ENCODE measurements at regions not wholly inside any gene's neighbourhood (a gene's known extent, or its start where the extent isn't known, plus 50 kb on each side); places are given as distances from the start of the nearest gene placed in this dataset.

DNA sequence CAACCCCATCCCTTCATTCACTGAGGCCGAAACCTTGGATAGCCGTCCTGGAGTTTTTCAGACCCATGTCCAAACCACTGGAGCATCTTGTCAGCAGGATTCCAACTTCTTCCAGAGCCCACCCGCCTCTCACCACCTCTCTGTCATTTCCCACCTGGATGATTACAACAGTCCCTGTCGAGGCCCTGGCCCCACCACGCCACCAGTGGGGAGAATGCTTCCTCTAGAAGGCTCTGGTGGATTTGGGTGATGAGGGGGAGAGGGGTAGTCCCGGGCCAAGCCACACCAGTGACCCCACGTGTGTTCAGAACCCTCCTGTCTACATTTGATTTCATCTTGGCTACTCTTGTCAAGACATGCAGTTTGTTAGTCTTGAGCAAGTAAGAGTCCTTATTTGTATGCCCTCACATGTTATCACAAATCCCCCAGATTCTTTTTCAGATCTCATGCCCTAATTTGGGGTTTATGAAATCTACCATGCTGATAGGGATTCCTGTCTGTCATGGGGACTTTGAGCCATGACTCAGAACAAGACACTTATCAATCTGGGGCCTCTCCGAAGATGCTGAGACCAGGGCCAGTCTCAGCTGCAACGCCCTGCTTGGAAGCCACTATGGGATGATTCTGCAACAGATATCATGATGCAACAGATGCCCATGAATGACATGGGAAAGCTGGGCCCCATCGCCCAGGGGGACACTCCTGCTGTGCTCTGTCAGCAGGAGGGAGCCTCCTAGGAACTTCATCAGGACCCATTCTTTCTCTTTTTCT is 186.1 kb downstream of the ZFP36L2 start:
- DNase-seq (ENCODE audit: insufficient read length, low spot score) (no peak), FAIRE-seq (no peak)

DNA sequence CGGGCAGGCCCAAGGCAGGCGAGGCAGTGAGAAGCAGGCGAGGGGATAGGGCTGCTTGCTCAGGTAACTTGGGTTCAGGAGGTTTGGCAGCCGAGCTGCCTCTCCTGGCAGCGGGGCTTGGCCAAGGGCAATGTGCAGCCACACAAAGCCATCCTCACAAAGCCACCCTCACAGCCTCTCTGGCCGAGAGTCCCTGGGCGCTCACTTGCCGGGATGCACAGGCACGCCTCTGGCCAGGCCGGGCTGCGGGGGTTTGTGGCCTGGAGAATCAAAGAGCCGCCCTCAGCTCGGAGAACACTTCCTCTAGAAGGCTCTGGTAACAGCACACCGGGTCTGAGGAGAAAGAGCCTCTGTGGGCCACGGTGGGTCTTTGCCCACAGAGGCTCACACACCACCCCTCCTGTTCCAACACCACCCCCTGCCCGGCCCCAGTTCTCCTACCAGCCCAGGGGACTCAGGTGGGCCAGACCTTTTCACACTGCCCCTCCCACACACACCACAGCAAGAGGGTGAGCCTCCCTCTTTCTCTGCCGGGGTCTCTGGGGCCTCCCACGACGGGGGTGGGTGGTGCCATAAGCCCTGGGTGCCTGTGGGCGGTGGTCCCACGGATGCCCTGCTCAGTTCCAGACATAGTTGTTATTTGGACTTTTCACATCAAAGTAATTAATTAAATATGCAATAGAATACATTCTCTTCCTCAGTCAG is 186.9 kb downstream of the ZFP36L2 start:
- FAIRE-seq (no peak), DNase-seq (ENCODE audit: insufficient read length, low spot score) (no peak)

DNA sequence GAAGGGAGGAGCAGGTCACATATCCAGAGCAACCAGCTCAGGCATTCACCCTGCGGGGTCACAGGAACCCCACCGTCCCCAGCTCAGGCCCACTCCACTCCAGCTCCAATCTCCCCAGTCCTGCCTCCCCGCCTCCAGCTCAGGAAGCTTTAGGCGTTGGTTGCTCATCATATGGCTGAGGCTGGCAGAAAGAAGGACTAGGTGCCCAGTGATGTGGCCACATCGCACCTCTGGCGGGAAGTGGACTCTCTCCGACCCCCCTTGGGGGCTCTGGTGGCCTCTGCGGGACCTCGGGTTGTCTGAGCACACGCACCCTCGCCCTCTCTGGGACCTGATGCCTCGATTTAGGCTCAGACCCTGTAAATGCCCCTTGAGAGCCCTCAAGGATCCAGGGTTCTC is 187.7 kb downstream of the ZFP36L2 start:
- no peak for DNase-seq (ENCODE audit: insufficient read length, low spot score)
- no peak for FAIRE-seq

DNA sequence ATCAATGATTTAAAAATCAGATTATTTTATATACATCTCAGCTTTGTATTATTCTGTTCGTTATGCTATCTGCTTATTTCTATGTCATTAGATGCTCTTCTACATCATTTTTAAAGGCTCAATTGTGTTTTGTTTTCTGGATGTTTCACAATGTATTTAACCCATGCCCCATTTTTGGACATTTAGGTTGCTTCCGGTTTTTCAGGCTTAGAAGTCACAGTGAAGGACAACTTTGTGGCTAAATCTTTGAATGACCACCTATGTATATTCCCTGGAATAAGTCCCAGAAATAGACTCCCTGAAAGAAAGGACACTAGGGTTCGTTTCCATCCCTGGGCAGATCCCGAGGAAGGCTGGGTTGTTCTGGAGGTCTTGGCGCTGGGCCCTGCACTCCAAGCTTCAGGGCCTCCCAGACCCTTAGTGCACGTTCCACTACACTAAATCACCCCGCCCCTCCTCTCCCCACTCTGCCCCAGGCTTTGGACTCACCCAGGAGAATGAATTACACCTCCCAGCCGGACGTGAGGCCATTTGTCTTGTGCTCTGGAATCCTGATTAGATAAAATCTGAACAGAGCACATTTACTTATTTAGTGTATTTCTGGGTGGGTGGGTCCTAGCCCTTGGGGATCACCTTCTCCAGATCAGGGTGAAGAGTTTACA is 188.2 kb downstream of the ZFP36L2 start:
- DNase-seq (ENCODE audit: insufficient read length, low spot score) (no peak), FAIRE-seq (no peak)

DNA sequence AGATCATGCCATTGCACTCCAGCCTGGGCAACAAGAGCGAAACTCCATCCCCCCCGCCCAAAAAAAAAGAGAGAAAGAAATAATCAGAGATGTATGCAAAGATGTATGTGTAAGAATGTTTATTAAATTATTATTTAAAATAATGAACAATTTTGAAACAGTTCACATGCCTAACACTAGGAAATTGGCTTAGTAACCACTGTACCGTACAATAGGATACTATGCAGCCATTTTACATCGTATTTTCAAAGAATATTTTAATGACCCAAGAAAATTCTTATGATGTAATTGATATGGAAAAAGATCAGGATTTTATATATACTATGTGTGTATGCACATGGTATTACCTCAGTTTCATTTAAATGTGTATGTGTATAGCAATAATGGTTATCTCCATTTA is 190.5 kb downstream of the ZFP36L2 start:
- FAIRE-seq: no peak

DNA sequence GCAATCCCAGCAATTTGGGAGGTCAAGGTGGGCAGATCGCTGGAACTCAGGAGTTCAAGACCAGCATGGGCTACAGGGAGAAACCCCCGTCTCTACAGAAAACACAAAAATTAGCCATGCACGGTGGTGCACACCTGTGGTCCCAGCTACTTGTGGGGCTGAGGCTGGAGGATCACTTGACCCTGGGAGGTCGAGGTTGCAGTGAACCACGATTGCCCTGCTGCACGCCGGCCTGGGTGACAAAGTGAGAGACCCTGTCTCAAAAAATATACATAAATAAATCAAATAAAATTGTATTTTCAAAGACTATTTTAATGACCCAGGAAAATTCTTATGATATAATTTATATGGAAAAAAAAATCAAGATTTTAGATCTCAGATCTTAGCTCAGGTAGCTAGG is 191.5 kb downstream of the ZFP36L2 start:
- DNase-seq (ENCODE audit: insufficient read length, low spot score) (no peak), FAIRE-seq (no peak)

More for the DNA sequence above, 190.5 kb downstream of the ZFP36L2 start:
- no peak for DNase-seq (ENCODE audit: insufficient read length, low spot score)

DNA sequence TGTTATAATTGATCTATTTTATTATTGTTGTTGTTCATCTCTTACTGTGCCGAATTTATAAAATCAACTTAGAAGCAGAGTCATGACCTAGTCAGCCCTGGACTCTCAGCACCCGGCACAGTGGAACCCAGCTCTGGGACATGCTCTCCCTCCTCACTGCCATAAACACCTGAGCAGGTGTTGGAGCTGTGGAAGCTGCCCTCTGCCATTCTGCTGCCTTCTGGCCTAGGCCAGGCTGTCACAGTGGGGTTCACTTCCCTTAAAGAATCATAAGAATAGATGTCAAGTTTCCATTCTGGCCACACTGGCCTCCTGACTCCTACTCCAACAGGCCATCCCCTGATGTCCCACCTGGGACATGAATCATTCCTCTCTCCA is 192.2 kb downstream of the ZFP36L2 start:
- DNase-seq (ENCODE audit: insufficient read length, low spot score): no peak
- no peak for FAIRE-seq

DNA sequence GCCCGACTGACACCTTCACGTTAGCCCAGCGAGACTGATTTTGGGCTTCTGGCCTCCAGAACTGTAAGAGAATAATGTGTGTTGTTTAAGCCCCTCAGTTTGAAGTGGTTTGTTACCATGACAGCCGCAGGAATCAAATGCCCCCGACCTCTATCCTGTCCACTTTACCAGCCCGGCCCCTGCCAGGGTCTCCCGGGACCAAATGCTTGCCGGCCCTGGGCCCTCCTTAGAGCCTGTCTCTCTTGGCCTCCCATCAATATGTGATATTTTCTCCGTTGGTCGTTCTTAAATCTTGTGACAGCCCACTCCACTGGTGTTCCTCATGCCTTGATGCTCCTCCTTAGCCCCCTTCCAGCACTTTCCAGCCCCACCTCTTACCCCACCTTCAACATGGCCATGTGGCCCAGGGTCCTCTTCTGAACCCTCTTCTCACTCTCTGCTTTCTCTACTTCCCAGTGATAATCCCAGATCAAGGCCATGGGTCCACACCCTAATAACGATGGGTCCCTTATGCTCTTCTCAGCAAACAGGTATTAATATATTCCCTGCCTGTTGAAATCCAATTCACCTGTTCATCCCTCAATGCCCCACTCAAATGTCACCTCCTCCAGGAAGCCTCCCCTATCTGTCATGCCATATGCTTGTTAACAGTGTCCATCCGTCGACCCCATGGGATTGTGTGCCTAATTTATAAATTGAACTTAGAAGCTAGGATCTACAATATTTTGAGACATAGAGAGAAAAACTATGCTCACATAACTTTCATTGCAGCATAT is 192.8 kb downstream of the ZFP36L2 start:
- FAIRE-seq: no peak
- DNase-seq (ENCODE audit: insufficient read length, low spot score): no peak

DNA sequence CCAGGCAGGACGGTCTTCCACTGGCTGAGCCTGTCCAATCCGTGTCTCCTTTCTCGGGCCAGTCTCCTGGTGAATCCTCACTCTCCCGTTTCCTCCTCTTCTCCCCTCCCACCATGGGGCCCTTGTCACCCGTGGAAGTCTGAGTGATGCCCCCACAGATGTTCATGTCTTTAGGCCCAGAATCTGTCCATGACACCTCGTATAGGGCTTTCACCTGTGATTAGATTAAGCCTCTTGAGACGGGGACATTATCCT is 193.5 kb downstream of the ZFP36L2 start:
- no peak for FAIRE-seq
- no peak for DNase-seq (ENCODE audit: insufficient read length, low spot score)

DNA sequence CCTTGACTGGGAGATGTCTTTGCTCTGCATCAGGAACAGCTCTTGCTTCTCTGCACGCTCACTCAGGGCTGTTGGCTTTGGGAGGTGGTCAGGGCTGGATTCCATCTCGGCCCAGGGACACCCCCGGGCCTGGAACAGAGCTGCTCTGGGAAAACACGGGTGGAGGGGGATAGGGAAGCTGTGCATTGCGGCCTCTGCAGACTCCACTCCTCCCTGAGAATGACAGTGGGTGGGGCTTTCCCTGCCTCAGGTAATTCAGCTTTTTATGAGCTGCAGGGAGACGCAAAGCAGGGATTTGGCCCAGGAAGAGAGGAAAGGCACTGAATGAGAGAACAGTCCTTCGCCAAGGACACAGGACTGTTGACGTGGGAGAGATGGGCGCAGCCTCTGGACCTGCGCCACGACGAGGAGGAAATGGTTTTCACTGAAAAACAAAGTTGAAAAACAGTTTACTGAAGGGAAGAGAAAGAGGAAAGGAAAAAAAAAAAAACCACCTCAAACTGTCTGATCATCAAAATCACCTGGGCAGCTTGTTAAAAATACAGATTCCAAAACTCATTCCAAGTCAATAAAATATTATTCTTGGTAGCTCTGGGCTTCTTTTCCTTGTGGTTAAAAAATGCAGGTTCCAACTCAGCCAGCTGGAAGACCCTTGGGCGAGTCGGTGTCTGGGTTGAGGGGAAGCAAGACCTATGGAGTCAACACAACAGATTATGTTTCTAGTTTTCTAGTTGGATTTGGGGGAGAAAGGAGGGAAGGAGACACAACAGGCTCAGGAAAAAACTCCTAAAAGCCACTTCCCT is 194.0 kb downstream of the ZFP36L2 start:
- no peak for DNase-seq (ENCODE audit: insufficient read length, low spot score)
- no peak for FAIRE-seq

DNA sequence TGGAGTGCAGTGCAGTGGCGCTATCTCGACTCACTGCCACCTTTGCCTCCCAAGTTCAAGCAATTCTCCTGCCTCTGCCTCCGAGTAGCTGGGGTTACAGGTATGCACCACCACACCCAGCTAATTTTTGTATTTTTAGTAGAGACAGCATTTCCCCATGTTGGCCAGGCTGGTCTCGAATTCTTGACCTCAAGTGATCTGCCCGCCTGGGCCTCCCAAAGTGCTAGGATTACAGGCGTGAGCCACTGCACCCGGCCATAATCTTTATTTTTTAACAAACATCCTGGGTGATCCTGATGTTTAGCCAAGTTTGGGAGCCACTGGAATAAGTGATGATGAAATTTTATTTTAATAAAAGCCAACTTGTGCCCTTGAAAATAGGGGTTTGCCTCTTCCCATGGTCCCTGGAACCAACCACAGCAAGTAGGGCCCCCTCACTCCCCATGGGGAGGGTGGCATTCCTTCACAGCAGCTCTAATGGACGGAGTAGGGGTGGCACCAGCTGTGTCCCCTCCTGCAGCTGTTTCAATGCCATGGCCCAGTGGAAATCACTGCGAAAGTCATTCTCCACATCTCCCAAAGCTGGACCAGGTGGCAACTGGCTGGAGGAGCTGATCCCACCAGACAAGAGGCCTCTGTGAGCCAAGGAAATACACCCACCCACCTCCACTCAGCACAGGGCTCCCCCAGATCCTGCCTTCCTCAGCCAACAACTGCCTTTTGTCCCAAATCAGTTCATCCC is 194.8 kb downstream of the ZFP36L2 start:
- no peak for FAIRE-seq
- DNase-seq (ENCODE audit: insufficient read length, low spot score): no peak

DNA sequence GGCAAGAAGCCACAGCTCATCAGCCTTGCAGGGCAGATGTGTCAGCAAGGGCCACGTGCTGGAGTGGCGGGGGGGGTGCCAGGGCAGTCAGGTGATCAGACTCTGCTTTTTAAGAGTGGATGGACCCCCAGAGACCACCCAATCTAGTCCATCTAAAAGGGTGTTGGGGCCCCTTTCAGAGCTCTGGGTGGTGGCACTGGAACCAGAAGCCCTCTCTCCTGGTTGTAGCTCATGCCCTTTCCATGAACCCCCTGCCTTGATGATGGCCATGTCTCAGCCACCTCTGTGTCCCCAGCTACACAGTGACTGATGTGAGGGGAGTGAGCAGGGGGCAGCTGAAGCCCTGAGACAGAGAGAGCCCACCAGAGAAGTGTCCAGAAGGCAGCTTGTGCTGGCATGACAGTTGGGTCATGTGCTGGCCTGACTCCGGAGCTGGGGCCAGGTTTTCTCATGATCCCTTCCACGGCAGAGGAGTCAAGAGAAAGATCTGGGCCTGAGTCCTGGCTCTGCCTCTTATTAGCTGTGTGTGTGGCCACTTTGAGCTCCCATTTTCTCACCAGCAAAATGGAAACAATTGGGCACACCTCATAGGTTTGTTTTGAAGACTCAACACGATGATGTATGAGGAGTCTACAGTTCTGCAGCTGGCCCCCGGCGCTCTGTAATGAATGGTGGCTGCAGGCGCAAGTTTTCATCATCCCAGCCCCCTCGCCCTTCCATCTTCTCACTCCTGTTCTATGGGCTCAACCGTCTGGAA is 195.7 kb downstream of the ZFP36L2 start:
- FAIRE-seq: no peak

DNA sequence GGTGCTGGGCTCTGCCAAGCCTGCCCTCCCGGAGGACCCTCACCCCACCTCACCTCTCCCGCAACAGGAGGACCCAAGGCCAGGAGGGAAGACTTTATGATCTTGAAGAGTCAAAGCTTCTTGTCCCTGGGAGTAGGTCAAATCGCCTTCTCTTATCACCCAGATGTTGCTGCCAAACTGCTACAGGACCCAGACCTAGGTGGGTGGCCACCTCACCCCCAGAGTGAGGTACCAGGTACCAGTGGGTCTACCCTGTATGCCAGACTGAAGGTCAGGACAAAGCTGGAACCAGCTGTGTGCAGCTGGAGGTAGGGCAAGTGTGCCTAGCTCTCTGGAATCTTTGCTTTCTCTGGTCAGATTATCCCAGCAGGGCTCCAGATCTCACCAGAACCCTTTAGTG is 197.2 kb downstream of the ZFP36L2 start:
- FAIRE-seq: no peak
- DNase-seq (ENCODE audit: insufficient read length, low spot score): no peak

More for the DNA sequence above, 195.7 kb downstream of the ZFP36L2 start:
- DNase-seq (ENCODE audit: insufficient read length, low spot score): no peak

DNA sequence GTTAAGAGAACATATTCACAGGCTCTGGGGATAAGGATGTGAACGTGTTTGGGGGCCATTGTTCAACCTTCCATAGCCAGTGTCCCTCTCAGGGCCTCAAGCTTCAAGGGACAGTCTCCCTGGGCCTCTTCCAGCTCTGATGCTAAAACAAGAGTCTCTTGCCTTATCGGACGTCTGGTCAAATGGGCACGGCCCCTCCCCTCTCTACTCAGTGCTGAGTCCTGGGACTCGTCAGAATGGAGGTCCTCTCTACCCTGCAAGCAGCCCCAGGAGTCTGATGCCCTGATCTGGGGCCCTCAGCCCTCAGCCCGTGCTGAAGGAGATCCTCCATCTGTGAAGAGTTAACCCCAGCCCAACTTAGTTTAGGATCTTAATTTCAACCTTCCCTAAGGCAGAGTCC is 198.2 kb downstream of the ZFP36L2 start:
- FAIRE-seq: no peak
- no peak for DNase-seq (ENCODE audit: insufficient read length, low spot score)

DNA sequence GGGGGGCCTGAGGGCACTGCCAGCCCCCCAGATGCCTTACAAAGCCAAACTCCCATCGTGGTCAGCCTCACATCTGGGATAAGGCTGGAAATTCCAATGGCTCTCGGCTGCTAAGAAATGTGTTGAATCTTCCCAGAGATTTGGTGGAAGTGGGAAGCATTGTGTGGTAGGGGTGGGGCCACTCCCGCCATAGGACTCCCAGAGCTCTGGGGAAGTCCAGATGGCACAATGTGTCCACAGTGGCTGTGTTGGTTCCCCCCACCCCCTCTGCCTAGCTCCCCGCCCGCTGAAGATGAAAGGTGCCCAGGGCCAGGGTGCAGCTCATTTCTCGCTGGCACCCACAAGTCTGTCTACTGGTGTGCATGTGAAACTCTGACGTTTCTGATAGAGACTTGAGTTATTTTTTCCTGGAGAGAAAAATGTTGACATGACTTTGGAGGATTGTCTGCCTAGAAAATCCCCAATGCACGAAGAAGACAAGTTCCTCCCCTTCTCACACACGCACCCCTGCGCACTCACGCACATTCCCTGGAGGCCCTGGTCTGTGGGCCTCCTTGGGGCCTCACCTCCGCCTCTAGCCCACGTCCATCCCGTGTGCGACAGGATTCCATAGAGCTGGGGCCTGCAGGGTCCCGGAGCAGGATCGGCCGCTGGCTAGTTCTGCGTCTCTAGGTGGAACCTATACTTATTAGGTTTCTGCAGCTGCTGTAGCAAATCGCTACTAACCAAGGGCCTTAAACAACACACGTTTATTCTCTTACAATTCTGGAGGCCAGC is 199.1 kb downstream of the ZFP36L2 start:
- FAIRE-seq: no peak

DNA sequence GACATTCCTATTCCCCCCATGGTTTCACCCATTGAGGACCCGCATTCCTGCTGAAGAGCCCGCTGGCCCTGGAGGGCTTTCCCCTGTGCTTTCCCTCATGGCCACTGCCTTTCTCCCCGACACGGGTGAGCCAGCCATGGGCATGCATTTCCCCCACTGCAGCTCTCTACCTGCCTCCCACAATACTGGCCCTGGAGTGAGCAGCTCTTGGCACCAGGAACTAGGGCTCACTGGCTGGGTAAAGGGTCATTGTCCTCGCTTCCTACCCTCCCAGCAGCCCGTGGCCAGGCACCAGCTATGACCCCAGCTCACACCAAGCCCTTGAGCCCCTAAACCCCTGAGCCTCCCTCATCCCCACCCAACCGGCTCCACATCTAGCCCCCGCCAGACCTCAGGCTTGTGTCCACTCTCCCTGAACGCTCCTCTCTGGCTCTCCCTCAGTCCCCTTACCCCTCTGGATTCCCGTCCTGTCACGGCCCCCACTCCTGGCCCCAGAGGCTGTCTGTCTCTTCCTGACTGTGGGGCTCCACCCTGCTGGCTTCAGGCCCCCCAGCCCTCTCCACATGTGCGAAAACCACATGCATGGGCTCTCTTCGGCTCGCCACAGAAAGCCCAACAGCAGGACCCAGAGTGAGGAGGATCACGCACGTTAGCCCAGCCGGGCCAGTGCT is 199.8 kb downstream of the ZFP36L2 start:
- DNase-seq (ENCODE audit: insufficient read length, low spot score) (no peak), FAIRE-seq (no peak)

More for the DNA sequence above, 199.1 kb downstream of the ZFP36L2 start:
- no peak for DNase-seq (ENCODE audit: insufficient read length, low spot score)

DNA sequence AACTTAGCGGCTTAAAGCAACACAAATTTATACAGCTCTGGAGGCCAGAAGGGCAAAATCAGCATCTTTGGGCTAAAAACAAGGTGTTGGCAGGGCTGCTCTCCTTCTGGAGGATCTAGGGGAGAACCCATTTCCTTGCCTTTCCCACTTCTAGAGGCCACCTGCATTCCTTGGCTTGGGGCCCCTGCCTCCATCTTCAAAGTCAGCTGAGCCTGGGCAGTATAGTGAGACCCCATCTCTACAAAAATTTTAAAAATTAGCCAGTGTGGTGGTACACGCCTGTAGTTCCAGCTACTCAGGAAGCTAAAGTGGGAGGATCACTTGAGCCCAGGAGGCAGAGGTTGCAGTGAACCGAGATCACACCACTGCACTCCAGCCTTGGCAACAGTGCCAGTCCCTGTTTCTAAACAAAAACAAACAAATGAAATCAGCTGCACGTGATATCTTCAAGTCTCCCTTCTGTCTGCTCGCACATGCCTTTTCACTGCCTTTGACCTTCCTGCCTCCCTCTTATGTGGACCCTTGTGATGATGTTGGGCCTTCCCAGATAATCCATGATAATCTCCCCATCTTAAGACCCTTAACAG is 200.6 kb downstream of the ZFP36L2 start:
- no peak for FAIRE-seq

More for the DNA sequence above, 200.6 kb downstream of the ZFP36L2 start:
- DNase-seq (ENCODE audit: insufficient read length, low spot score): no peak
